IPS-NIHi7 (cell line): ENCODE measurements at regions not wholly inside any gene's neighbourhood (a gene's known extent, or its start where the extent isn't known, plus 50 kb on each side); places are given as distances from the start of the nearest gene placed in this dataset.

Source experiments
- DNase-seq: peaks from one replicate; pipeline ENCODE4 v3.0.0; 2012; ENCODE audit warnings: mixed read lengths; ENCODE audit errors: extremely low spot score

GRCh38 chr2:219897456-219897855 is 270.0 kb downstream of the SLC4A3 start:
- no peak for DNase-seq

GRCh38 chr2:219901155-219901554 is 273.7 kb downstream of the SLC4A3 start:
- no peak for DNase-seq

- DNase-seq = peak; percentile 55
Measured at GRCh38 chr2:219902891-219903552, 275.6 kb downstream of the SLC4A3 start.

DNA sequence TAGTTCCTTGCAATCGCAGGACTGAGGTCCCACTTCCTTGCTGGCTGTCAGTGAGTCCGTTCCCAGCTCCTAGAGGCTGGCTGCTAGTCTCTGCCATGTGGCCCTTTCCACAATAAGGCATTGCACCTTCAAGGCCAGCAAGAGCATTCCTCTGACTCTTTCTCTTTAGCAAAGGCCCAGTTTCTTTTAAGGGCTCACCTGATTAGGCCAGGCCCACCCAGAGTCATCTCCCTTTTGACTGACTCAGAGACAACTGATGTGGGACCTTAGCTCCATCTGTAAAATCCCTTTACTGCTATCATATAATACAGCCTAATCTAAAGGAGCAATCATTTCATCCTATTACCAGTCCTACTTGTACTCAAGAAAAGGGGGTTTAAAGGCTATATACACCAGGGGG is 278.2 kb downstream of the SLC4A3 start:
- DNase-seq = no peak

- no peak for DNase-seq
Measured at GRCh38 chr2:219906114-219907010, 278.9 kb downstream of the SLC4A3 start.

DNA sequence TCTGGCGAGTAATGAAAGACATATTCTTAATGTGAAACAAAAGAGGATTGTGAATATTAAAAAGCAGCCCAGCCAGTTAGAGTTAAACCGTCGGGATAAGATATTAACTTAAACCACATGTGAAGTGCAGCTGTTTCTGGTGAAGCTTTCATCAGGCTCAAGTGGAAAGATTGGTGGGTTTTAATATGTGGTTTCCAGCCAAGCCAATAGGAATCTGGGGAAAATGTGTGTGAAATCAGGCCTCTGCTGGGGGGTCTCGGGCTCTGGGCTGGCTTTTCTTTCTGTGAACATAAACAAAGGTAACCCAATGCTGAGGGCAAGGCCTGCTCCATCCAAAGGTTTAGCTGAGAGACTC is 279.6 kb downstream of the SLC4A3 start:
- no peak for DNase-seq

DNA sequence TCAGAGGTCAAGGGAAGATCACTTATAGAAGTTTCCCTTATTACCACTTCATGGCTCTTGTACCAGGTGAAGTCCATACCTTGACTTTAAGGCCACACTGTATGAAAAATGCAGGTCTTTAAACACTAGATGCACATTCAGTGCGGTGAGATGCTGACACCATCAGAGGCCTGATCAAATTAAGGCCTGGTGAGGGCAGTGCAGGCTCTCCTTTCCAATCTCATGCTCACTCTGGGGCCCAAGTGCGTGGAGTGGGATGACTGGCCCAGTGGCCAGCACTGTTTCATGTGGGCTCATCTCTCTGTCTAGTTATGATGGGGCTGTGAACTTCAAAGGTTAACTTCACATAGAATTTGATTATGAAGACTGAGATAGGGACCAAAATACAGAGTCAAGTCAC is 281.1 kb downstream of the SLC4A3 start:
- DNase-seq = peak; percentile 44

- DNase-seq = no peak
Measured at GRCh38 chr2:219911541-219911940, 284.1 kb downstream of the SLC4A3 start.

GRCh38 chr2:219912491-219912921 is 285.1 kb downstream of the SLC4A3 start:
- DNase-seq = peak; percentile 38

DNA sequence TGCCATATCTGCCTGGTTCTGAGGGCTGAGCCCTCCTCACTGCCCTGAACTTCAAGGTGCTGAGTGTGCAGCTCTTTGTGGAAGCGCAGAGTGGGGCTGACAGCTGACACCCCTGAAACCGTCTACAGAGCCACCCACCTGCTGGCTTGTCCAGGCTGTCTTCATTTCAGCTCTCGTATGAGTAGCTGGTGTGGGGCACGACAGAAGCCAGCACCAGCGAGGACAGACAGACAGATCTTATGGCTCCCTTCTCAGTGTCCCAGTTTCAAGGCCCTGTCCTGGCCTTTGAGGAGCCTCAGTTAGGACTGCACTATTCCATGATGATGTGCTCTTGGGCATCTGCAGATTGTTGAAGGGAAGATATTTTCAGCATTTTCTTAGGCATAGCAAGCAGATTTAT is 287.1 kb downstream of the SLC4A3 start:
- no peak for DNase-seq

GRCh38 chr2:219916281-219916680 is 288.9 kb downstream of the SLC4A3 start:
- no peak for DNase-seq

DNA sequence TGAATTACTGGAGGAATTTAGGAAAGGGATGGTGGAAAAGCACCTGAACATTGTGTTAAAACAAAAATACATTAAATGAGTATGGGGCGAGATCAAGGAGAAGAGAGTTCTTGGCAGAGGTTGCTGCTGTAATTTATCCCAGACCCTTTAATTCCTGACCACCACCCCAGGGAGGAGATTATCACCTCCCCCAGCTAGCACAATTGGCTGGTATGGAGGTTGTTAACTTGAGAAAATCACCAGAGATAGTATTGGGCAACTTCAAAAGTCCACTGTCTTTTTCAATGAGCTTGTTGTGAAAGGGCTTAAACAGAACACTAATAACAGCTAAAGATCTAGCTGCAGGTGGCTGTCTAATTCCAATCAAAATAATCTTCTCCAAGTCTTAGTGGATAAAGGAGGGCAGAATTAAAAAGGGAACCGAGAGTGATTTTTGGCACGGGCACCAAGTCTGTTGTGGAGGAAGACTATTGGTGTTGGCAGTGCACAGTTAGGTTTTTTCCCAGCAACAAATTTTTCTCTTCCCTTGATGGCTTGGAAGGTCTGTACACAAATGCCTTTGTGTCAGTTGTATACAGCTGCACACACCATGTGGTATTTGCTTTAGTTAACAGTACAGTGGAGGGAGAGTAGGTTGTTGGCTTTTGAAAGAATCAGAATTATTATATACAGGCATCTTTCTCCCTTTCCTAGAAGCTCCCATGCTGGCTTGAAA is 289.5 kb downstream of the SLC4A3 start:
- no peak for DNase-seq

DNA sequence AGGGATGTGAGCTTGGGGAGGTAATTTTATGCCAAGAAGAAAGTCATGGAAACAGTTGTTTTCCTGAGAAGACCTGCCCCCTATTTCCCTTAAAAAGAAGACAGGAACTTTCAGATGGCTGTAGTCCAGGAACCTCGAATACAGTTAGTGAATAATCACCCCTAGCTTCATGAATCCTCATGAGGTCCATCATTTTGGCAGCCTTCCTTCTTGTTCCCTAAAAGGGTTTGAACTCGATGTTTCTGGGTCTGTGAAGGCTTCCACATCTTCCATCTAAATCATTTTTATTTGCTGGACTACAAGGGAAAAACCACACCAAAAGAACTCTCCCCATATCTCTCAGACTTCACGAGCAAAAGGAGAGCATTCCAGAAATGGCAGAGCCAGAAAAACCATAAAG is 290.8 kb downstream of the SLC4A3 start:
- DNase-seq = no peak

GRCh38 chr2:219918944-219919343 is 291.5 kb downstream of the SLC4A3 start:
- no peak for DNase-seq

GRCh38 chr2:219919506-219919905 is 292.1 kb downstream of the SLC4A3 start:
- DNase-seq = no peak

GRCh38 chr2:219929835-219930234 is 302.4 kb downstream of the SLC4A3 start:
- no peak for DNase-seq

- no peak for DNase-seq
Measured at GRCh38 chr2:219939647-219940046, 312.2 kb downstream of the SLC4A3 start.

- no peak for DNase-seq
Measured at GRCh38 chr2:219944866-219945265, 317.4 kb downstream of the SLC4A3 start.

GRCh38 chr2:219946021-219946420 is 318.6 kb downstream of the SLC4A3 start:
- no peak for DNase-seq

DNA sequence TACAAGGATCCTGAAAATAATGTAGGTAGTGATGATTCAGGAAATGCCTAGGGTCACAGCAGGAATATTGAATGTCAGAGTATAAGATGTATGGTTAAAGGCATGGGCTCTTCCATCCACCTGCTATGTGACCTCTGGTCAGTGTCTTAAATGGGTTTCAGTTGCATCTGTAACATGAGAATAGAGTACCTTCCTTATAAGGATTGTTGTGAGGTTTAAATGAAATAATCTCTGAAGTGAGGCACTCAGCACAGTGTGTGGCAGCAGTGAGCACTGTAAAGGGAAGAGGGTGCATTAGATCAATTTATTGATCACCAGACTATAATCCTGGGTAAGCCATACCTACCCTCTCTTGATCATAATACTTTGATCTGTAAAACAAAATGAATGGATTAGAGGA is 319.1 kb downstream of the SLC4A3 start:
- no peak for DNase-seq

DNA sequence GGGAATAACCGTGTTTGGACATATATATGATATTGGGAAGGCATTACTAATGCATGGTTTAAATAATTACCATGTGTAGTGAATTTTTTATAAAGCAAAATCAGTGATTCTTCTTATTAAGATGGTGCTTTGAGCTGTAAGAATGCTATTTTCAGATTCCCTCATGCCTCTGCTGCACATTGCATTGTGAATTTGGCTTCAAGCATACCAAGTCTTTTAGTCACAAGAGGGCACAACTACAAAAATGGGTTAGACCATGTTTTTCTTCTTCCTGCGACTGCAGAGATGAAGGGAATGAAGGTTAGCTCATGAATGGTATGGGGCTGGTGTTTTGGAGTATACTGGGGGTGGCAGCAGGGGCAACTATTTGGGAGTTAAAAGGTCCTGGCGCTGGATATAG is 320.1 kb downstream of the SLC4A3 start:
- DNase-seq = no peak

DNA sequence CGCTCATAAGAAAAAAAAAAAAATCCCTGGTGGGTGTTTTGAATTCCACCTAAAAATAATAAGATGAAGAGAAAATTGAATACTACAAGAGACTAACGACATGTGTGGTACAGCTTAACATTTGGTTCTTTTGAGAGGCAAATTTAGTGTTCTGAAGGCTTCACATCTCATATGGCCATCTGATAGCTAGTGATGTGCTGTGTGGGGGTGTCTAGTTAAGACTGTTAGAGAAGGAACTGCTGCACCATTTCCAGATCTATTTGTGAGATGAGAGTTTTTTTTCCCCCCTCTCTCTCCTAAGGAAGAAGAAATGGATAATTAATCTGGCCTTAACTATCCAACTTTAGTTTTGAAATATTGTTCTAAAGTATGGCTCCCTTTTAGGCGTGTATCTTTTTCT is 321.6 kb downstream of the SLC4A3 start:
- no peak for DNase-seq

- no peak for DNase-seq
Measured at GRCh38 chr2:219951099-219951498, 323.7 kb downstream of the SLC4A3 start.
